ENCODE measurements at regions not wholly inside any gene's neighbourhood (a gene's known extent, or its start where the extent isn't known, plus 50 kb on each side); places are given as distances from the start of the nearest gene placed in this dataset.
"Not testable (repeated sequence)": the region's sequence is repeated elsewhere in the genome, so short reads cannot be mapped to it uniquely, and the experiment has no call there.

- no peak for DNase-seq (ENCODE audit: low spot score)
Observed at GRCh38 chr18:68429111-68429510, 285.8 kb downstream of the TMX3 start.

DNA sequence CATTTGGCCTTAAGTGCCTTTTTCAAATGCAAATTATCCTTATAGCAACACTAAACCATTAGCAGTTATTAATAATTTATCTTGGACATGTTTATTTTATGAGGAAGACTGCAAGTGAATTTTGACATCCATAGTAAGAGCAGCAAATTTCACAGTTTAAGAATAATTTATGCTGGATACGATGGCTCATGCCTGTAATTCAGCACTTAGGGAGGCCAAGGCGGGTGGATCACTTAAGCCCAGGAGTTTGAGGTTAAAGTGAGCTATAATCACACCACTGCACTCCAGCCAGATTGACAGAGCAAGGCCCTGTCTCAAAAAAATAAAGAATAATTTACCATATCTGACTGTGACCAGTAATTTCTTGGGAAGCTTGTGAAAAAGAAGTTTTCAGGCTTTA, 286.2 kb downstream of the TMX3 start:
- no peak for DNase-seq (ENCODE audit: low spot score)

DNA sequence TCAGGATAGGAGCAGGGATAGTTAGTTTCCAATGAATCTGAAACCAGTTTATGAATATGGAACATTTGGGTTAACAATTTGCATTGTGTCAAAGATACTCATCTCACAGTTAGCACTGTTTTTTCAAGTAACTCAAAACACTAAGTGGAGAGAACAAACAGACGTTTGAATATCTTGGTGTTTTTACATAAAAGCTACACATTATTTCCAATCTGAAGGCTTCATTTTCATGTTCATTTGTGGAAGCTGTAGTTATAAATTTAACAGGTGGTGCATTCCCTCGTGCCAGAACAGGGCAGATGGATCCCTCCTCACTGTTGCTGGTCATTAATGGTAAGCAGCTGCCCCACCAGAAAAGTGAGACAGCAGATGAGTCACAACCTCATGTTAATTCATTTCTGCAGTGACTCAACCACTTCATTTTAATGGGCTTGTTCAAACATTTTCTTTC, 286.9 kb downstream of the TMX3 start:
- DNase-seq (ENCODE audit: low spot score): peak; percentile 77

DNA sequence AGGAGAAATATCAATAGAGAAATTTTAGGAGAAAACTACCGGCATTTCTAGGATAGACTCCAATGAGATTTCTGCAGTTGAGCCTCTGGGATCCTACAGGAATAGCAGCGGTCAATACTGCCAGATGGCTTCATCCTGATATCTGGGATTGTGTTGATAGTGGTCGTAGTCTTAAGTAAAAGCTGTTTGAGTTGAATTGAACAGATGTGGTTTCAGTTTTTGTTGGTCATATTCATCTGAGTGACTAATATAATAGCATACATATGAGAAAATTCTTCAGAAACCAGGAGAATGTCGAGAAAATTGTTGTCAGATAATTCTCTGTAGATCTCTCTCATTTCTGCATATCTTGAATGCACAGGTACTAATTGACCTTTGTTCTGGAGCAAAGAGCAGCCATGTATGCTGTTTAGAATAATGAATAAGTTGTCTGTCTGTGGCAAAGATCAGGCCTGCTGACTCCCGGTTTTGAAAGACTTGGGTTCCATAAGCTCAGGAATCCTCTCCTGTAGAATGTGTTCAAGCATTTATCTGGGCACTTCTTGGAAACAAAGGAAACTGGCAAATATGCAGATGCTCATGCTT, 288.1 kb downstream of the TMX3 start:
- no peak for DNase-seq (ENCODE audit: low spot score)

- no peak for DNase-seq (ENCODE audit: low spot score)
Observed at GRCh38 chr18:68418881-68419280, 296.0 kb downstream of the TMX3 start.

- DNase-seq (ENCODE audit: low spot score): no peak
Observed at GRCh38 chr18:68418226-68418868, 296.6 kb downstream of the TMX3 start.

GRCh38 chr18:68417826-68418225, 297.1 kb downstream of the TMX3 start:
- no peak for DNase-seq (ENCODE audit: low spot score)

DNA sequence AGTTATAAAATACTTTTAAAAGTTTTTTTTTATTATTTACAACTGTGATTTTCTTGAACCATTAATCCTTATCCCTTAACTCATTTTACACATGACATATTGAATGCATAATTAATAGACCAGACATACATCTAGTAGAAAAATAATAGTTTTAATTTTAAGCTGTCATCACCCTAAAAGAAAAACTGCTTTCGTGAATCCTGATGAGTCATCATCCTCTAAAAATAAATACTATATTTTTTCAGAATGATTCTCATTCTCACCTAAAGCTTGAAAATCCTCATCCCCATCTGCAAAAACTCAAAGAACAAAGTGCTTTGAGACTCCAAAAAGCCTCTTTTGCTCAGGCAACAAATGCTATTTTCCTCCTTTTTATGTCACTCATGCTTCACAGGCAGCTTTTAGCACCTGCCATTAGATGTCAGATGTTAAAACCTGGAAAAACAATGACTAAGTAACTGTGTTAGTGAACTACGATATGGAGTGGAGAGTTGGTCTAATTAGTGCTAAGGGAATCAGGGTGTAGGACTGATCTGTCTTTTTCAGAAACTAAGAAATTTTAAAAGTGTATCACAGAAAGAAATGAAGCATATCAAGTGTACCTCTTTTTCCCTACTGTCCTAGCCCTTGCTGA, 297.6 kb downstream of the TMX3 start:
- no peak for DNase-seq (ENCODE audit: low spot score)

DNA sequence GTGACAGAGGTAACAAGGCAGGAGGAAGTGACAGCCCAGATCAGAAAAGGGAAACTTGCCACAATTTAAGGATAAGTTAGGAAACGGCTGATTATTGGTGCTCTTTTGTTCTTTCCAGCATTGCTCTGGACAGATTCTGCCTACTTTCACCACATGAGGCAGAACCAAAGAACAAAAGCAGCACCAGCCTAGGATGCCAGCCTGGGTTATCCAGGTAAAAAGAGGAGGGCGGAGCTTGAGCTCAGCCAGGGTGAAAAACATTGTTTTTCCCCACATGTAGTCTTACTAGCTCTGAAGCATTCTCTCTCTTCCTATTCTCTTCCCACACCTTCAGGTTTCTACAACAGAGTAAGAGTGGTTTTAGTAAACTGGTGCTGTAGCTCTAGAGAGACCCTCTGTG, 300.5 kb downstream of the TMX3 start:
- no peak for DNase-seq (ENCODE audit: low spot score)

- no peak for DNase-seq (ENCODE audit: low spot score)
Observed at GRCh38 chr18:68409576-68409975, 305.3 kb downstream of the TMX3 start.

- DNase-seq (ENCODE audit: low spot score): no peak
Observed at GRCh38 chr18:68406761-68407160, 308.1 kb downstream of the TMX3 start.

DNA sequence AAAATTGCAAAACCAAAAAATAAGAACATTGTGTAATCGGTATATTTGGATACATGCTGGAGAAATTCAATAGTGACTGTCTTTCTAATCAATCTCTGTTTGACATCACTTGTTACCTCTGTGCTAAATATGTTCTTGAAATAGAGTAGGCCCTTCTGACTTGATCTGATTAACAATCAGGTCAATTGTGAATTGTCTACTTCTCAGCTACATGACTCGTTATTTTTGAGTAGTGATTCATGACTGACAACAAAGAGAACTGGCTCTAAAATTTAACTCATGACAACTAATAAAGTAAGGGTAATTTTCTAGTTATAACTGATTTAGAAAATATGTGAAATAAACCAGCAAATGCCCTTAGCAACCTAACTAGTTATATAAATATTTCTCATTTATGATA, 312.1 kb downstream of the TMX3 start:
- no peak for DNase-seq (ENCODE audit: low spot score)

DNA sequence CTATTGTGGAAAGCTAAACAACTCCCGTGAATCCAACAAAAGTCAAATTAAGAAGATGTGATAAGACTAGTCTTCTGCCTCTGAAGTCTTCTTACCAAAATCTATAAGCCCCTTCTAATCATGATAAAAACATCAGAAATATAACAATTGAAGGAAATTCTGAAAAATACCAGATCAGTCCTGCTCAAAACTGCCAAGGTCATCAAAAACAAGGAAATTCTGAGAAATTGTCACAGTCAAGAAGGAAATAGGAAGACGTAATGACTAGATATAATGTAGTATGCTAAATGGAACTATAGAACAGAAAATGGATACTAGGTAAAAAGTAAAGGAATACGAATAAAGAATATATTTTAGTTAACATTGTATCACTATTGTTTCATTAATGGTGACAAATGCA, 314.0 kb downstream of the TMX3 start:
- DNase-seq (ENCODE audit: low spot score): no peak

- DNase-seq (ENCODE audit: low spot score): no peak
Observed at GRCh38 chr18:68399721-68400120, 315.2 kb downstream of the TMX3 start.

DNA sequence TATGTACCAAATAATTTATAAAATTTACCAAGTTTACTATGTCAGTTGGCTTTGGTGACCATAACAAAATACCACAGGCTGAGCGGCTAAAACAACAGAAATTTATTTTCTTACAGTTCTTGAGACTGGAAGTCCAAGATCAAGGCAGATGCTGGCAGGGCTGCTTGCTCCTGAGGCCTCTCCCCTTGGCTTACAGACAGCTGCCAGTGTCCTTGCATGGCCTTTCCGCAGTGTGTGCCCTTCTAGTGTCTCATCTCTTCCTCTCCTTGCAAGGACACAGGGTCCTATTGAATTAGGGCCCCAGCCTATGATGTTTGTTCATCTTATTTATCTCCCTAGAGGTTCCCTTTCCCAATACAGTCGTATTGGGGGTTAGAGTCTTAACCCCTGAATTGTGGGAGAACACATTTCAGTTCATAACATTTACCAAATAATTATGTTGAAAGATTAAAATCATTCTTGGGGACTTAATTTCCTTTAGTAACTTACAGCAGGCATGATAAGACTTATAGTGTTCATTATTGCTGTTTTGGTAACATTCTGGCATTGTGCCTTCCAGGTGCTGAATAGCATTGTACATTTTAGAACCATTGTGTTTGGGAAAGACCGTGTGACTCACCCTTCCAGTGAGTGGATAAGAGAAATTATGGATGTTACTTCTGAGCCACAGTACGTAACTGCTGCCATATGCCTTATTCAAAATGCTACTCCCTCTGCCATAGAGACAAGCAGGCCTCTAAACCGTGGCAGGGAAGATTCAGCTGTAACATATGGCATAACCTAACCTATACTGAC, 317.5 kb downstream of the TMX3 start:
- no peak for DNase-seq (ENCODE audit: low spot score)

DNA sequence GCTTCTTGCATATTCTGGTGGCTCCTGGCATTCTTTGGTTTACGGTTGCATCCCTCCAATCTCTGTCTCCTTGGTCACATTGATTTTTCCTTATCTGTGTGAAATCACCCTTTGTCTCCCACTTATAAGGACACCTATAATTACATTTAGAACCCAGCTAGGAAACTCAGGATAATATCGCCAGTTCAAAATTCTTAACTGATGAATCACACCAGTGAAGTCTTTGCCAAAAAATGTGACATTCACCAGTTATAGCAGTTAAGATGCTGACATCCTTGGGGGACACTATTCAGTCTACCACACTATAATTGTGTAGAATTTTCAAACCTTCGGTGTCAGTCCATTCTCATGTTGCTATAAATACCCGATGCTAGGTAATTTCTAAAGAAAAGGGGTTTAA, 320.2 kb downstream of the TMX3 start:
- DNase-seq (ENCODE audit: low spot score): peak; percentile 33

- no peak for DNase-seq (ENCODE audit: low spot score)
Observed at GRCh38 chr18:68391801-68392200, 323.1 kb downstream of the TMX3 start.

- DNase-seq (ENCODE audit: low spot score): peak; percentile 8
Observed at GRCh38 chr18:68387246-68387645, 327.7 kb downstream of the TMX3 start.

- not testable (repeated sequence) for DNase-seq (ENCODE audit: low spot score)
Observed at GRCh38 chr18:68383979-68384378, 330.9 kb downstream of the TMX3 start.

GRCh38 chr18:68376926-68377325, 338.0 kb downstream of the TMX3 start:
- DNase-seq (ENCODE audit: low spot score): no peak

DNA sequence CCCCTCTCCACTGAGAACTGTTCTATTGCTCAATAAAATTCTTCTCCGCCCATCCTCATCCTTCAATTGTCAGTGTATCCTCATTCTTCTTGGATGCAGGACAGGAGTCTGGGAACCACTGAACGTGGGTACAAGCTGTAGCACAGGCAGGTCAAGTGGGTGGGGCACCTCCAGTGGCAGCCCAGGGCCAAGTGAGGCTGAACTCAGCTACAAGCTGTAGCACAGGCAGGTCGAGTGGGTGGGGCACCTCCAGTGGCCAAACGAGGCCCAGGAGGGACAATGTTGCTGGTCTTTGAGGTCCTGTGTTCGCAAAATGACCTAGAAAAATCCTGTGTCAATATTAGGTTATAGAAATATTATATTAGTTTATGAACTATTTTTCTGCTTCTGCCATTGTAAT, 352.0 kb downstream of the TMX3 start:
- no peak for DNase-seq (ENCODE audit: low spot score)

DNA sequence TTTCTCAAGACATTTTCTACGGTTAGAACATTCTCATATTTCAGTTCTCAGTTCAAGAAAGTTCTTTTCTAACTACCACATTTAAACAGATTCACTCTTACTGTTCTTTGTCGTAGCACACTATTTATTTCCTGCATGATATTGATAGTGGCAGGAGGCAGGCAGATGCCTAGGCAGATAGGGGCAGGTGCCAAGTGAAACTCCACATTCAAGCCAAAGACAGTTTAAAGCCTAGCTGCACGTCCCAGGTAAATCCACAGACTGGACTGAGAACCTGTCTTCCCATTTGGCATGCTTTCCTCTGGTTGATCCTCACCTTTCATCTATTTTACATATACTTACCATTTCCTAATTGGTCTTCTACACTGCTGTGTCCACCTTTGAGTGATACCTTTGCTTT, 359.3 kb downstream of the TMX3 start:
- no peak for DNase-seq (ENCODE audit: low spot score)

DNA sequence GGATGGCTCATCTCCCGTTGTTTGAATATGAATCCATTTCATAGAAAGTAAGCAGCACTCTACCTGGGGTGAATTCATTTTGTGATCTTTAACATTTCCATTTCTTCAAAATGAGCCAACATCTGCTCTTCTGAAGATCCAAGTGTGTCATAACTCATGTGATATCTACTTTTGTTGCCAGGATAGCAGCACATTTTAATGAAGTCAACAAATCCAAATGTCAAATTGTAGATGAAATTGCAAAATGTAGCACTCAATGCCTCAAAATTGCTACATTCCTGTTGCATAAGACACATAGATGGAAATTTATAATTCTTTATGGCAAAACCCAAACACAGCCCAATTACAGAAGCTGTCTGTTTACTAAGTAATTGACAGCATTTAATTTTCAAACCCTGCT, 360.7 kb downstream of the TMX3 start:
- no peak for DNase-seq (ENCODE audit: low spot score)
